ENCODE measurements at regions not wholly inside any gene's neighbourhood (a gene's known extent, or its start where the extent isn't known, plus 50 kb on each side); places are given as distances from the start of the nearest gene placed in this dataset.
A peak's percentile ranks its signal among the peaks of the same experiment; 100 is the strongest.
"Not testable (repeated sequence)": the region's sequence is repeated elsewhere in the genome, so short reads cannot be mapped to it uniquely, and the experiment has no call there.

DNA sequence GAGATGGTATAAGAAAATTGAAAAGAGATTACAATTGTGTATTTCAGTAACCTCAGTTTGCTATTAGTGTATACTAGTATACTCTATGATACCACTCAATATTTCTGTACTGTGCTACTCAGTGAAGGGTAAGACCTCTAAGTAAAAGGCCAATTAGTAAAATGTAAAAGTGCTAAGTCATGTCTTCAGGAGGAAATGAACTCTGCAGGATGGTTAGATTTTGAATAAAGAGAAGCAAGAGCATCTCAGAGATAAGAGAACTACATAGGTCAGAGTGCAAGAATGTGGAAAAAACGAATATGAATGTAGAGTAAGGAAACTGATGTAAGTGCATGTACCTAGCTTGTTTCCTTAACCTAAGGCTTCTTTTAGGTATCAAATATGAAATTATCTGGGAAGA is 796.6 kb upstream of the GBE1 start:
- Histone ChIP-seq H3K4me1 (no peaks in the 10 kb centered on the region), H3K27ac (no peak overlapping the region), H3K36me3 (no peaks in the 10 kb centered on the region), H3K9me3 (no peaks in the 10 kb centered on the region), H3K4me3 (no peak overlapping the region), H3K27me3 (no peaks in the 10 kb centered on the region)
- TF ChIP-seq, protein P1, sequence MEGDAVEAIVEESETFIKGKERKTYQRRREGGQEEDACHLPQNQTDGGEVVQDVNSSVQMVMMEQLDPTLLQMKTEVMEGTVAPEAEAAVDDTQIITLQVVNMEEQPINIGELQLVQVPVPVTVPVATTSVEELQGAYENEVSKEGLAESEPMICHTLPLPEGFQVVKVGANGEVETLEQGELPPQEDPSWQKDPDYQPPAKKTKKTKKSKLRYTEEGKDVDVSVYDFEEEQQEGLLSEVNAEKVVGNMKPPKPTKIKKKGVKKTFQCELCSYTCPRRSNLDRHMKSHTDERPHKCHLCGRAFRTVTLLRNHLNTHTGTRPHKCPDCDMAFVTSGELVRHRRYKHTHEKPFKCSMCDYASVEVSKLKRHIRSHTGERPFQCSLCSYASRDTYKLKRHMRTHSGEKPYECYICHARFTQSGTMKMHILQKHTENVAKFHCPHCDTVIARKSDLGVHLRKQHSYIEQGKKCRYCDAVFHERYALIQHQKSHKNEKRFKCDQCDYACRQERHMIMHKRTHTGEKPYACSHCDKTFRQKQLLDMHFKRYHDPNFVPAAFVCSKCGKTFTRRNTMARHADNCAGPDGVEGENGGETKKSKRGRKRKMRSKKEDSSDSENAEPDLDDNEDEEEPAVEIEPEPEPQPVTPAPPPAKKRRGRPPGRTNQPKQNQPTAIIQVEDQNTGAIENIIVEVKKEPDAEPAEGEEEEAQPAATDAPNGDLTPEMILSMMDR (IDR thresholded peaks at IDR 0.05): no peak
- no peak for DNase-seq
- ATAC-seq: no peak
- intact Hi-C loops (cut with DNase I): no loop called here

DNA sequence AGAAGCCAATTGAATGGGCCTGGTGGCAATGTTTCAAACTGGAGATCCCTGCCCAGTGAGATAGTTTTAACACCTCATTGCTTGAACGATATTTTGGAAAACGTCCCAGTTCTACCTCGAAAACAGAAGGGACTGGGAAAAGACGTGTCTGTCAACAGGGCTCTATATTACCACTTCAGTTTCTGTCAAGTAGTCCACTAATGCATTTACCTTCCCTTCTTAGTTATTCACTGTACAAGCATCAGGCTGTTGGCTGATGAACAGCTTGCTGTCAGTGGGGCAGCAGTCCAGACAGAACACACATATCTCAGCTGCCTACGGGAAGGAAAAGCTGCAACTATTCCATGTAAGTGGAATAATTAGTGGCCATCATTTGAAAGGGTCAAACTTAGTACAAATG is 794.7 kb upstream of the GBE1 start:
- intact Hi-C loops (cut with DNase I): no loop called here
- DNase-seq (no peak), ATAC-seq (no peak)
- Histone ChIP-seq H3K27me3 (no peaks in the 10 kb centered on the region), H3K9me3 (no peaks in the 10 kb centered on the region), H3K27ac (no peak overlapping the region), H3K36me3 (no peaks in the 10 kb centered on the region), H3K4me1 (no peaks in the 10 kb centered on the region), H3K4me3 (no peak overlapping the region)
- TF ChIP-seq, protein P1 (IDR thresholded peaks at IDR 0.05): no peak

DNA sequence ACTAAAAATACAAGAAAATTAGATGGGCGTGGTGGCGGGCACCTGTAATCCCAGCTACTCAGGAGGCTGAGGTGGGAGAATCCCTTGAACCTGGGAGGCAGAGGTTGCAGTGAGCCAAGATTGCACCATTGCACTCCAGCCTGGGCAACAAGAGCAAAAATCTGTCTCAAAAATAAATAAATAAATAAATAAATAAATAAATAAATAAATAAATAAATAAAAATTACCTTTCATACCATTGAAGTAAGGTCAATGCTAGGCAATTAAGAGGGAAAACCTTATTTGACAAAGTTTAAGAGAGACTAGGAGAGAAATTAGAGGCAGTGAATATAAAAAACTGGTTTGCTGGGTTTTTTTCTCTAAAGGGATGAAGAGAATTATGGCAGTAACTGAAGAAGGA is 781.1 kb upstream of the GBE1 start:
- DNase-seq; intact Hi-C loops (cut with DNase I); H3K27me3 ChIP-seq; H3K27ac ChIP-seq; H3K4me1 ChIP-seq; H3K36me3 ChIP-seq; H3K4me3 ChIP-seq; ATAC-seq; H3K9me3 ChIP-seq: not testable (repeated sequence)

DNA sequence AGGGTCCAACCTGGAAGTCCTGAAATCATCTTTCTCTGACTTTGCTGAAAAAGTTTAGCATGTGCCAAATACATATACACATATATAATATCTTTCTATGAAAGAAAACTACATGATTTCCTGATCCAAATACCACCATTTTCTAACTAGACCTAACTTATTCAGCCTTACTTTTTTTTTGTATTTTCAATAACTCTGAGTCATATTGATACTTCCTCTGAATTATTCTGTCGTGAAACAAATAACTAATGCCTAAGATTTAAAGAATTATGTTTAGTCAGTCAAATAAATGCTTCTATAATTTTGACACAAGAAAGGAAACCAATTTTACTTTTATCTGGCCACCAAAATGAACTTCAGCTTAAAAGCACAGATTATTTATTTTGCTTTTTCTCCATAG is 760.2 kb upstream of the GBE1 start:
- intact Hi-C loops (cut with DNase I): no loop called here
- H3K4me1 ChIP-seq: no peaks in the 10 kb centered on the region
- H3K36me3 ChIP-seq: no peaks in the 10 kb centered on the region
- TF ChIP-seq, protein P1 (IDR thresholded peaks at IDR 0.05): no peak
- DNase-seq (no peak), ATAC-seq (no peak)
- H3K27ac ChIP-seq: no peak overlapping the region
- H3K9me3 ChIP-seq: no peaks in the 10 kb centered on the region
- H3K4me3 ChIP-seq: no peak overlapping the region
- no peaks in the 10 kb centered on the region for H3K27me3 ChIP-seq

DNA sequence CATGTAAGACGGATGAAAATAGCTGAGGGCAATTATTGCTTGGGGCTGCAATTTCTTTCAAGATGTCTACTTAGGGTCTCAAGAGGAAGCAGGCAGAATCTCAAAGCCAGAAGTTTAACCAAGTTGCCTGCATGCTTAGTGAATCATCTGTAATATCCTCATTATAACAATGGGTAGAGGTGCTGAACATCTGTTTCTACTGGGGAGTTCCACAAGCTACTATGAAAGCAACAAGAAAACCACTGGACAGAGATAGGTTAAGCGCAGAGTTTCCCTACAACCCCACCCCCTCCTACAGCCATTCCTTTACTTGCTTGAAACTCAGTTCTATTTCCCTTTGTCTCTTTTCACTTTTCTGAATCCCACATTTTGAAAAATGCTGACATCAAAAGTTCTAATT is 759.4 kb upstream of the GBE1 start:
- no peaks in the 10 kb centered on the region for H3K9me3 ChIP-seq
- H3K4me3 ChIP-seq: no peak overlapping the region
- no peak overlapping the region for H3K27ac ChIP-seq
- H3K36me3 ChIP-seq: no peaks in the 10 kb centered on the region
- TF ChIP-seq, protein P1 (IDR thresholded peaks at IDR 0.05): no peak
- no peaks in the 10 kb centered on the region for H3K27me3 ChIP-seq
- ATAC-seq: no peak
- no peak for DNase-seq
- no peaks in the 10 kb centered on the region for H3K4me1 ChIP-seq
- intact Hi-C loops (cut with DNase I): no loop called here

DNA sequence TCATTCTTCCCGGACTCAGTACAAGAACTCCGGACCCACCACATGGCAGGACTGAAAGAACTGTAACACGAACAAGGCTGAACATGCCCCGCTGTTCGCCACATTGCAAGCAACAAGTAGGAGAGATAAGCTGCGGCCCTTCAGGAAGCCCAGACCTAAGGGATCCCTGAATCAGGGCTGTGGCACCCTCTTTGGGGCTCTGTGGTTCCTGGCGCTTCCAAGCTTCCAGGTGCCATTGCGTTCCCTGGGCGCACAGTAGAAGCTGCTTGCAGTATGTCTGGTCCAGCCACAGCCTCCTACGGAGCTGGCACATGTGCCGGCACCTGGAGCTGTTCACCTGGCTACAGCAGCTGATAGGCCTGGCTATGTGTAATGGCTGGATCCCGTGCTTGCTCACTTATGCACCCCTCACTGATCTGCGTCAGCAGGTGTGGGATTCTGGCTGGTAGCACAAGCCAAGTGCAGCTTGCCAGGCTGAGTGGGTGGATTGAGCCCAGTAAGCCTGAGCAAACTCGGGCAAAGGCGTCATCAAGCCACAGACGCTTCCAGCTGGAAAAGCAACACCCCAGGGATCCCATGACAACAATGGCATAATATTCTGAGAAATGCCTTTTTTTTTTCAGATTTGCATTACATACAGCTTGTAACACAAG is 748.6 kb upstream of the GBE1 start:
- Histone ChIP-seq H3K27ac (no peak overlapping the region), H3K4me1 (no peaks in the 10 kb centered on the region), H3K4me3 (no peak overlapping the region), H3K36me3 (no peaks in the 10 kb centered on the region), H3K27me3 (no peaks in the 10 kb centered on the region), H3K9me3 (no peaks in the 10 kb centered on the region)
- ATAC-seq: peak; percentile 22
- peak; percentile 42 for DNase-seq
- intact Hi-C loops (cut with DNase I): no loop called here
- TF ChIP-seq, protein P1 (IDR thresholded peaks at IDR 0.05): no peak
